PFSK-1 (cell line): ENCODE measurements at regions not wholly inside any gene's neighbourhood (a gene's known extent, or its start where the extent isn't known, plus 50 kb on each side); places are given as distances from the start of the nearest gene placed in this dataset.

Experiments used
- POLR2AphosphoS5 ChIP-seq: IDR thresholded peaks from 2 replicates; pipeline ENCODE4 v1.6.1; 2012; ENCODE audit warnings: low read depth, mild to moderate bottlenecking, control low read depth, low read length, moderate library complexity
- TAF1 ChIP-seq: IDR thresholded peaks from 2 replicates; pipeline ENCODE4 v1.6.1; 2012; ENCODE audit warnings: low read length, control low read depth, borderline replicate concordance; ENCODE audit not compliant: insufficient read depth
- TF ChIP-seq, protein P1 (sequence below), 2 experiments: IDR thresholded peaks; 2 replicates each; pipeline versions ENCODE4 v1.6.1 to v1.8.0; 2011 to 2012; ENCODE audit warnings: low read depth in 2 of 2, low read length in 2 of 2, control low read depth in 1 of 2, inconsistent platforms in 1 of 2, mild to moderate bottlenecking in 1 of 2, moderate library complexity in 1 of 2; ENCODE audit not compliant: insufficient read depth in 1 of 2

- TF ChIP-seq POLR2AphosphoS5 (no peak), TAF1 (no peak)
- TF ChIP-seq, protein P1, sequence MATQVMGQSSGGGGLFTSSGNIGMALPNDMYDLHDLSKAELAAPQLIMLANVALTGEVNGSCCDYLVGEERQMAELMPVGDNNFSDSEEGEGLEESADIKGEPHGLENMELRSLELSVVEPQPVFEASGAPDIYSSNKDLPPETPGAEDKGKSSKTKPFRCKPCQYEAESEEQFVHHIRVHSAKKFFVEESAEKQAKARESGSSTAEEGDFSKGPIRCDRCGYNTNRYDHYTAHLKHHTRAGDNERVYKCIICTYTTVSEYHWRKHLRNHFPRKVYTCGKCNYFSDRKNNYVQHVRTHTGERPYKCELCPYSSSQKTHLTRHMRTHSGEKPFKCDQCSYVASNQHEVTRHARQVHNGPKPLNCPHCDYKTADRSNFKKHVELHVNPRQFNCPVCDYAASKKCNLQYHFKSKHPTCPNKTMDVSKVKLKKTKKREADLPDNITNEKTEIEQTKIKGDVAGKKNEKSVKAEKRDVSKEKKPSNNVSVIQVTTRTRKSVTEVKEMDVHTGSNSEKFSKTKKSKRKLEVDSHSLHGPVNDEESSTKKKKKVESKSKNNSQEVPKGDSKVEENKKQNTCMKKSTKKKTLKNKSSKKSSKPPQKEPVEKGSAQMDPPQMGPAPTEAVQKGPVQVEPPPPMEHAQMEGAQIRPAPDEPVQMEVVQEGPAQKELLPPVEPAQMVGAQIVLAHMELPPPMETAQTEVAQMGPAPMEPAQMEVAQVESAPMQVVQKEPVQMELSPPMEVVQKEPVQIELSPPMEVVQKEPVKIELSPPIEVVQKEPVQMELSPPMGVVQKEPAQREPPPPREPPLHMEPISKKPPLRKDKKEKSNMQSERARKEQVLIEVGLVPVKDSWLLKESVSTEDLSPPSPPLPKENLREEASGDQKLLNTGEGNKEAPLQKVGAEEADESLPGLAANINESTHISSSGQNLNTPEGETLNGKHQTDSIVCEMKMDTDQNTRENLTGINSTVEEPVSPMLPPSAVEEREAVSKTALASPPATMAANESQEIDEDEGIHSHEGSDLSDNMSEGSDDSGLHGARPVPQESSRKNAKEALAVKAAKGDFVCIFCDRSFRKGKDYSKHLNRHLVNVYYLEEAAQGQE (IDR thresholded peaks at IDR 0.05; ENCODE audit: insufficient read depth in 1 of 2, low read depth in 2 of 2, low read length in 2 of 2): no peak
These were observed 178.4 kb downstream of the ADSS2 start for GRCh38 chr1:244273262-244273844.
